ENCODE measurements at regions not wholly inside any gene's neighbourhood (a gene's known extent, or its start where the extent isn't known, plus 50 kb on each side); places are given as distances from the start of the nearest gene placed in this dataset.

DNA sequence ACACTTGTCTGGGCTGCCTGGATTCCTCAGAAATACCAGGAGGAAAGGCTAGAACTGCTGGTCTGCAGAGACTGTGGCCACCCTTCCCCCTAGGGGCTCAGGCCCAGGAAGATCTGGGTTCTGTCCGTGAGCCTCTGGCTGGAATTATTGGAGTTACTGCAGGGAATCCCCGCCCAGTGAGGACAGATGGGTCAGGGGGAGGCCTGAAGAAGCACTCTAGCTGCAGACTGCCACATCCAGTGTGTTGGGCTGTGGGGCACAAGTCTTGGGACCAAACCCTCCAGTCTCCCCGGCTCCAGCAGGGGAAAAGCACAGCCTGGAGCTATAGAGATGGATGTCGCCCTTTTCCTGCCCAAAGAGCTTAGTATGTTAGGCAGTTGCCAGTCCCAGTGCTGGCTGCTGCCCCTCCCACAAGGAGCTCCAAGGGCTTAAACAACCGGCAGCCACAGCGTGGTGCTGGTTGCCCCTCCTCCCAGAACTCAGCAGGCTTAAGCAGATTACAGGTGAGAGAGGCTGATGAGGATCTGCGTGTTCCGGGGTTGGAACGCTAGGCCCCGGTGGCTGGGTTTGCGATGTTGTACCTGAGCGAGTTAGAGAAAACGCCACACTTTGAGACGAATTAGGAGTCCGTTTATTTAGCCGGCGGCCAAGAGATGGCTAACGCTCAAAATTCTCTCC is 255.5 kb upstream of the LRRC7 start:
- no peak for DNase-seq
- Histone ChIP-seq H3K36me3 (no peaks in the 10 kb centered on the region), H3K4me1 (ENCODE audit: insufficient read depth) (no peaks in the 10 kb centered on the region), H3K27ac (no peak overlapping the region), H3K4me3 (no peak overlapping the region), H3K9me3 (no peaks in the 10 kb centered on the region), H3K27me3 (no peaks in the 10 kb centered on the region)
- WGBS, 3 donors = 45 to 63% (median 47%) methylated on average over 16 to 18 of the region's 18 CpGs
- intact Hi-C loops (cut with DNase I) = no loop called here
- TF ChIP-seq, protein P1, sequence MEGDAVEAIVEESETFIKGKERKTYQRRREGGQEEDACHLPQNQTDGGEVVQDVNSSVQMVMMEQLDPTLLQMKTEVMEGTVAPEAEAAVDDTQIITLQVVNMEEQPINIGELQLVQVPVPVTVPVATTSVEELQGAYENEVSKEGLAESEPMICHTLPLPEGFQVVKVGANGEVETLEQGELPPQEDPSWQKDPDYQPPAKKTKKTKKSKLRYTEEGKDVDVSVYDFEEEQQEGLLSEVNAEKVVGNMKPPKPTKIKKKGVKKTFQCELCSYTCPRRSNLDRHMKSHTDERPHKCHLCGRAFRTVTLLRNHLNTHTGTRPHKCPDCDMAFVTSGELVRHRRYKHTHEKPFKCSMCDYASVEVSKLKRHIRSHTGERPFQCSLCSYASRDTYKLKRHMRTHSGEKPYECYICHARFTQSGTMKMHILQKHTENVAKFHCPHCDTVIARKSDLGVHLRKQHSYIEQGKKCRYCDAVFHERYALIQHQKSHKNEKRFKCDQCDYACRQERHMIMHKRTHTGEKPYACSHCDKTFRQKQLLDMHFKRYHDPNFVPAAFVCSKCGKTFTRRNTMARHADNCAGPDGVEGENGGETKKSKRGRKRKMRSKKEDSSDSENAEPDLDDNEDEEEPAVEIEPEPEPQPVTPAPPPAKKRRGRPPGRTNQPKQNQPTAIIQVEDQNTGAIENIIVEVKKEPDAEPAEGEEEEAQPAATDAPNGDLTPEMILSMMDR (IDR thresholded peaks at IDR 0.05) = no peak
- TF ChIP-seq EP300 (IDR thresholded peaks at IDR 0.05) (no peak), POLR2A (IDR thresholded peaks at IDR 0.05) (no peak)

DNA sequence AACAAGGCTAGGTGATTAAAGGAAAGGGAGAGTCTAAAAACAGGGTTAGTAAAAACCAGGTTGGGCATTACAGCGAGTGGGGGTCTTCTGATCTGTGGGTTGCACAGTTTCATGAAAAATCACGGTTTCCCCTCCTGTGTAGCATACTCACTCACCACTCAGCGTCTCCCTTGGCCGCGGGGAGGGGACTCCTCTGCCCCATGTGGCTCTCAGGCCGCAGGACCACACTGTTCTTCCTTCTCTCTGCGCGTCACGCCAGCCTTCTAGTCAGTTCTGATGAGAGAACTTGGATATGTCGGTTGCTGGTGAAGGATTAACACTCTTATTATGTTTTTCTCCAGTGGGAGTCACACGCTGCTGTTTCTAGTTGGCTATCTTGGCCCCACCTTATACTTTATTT is 254.6 kb upstream of the LRRC7 start:
- Histone ChIP-seq H3K27ac (no peak overlapping the region), H3K9me3 (no peaks in the 10 kb centered on the region), H3K36me3 (no peaks in the 10 kb centered on the region), H3K27me3 (no peaks in the 10 kb centered on the region), H3K4me1 (ENCODE audit: insufficient read depth) (no peaks in the 10 kb centered on the region), H3K4me3 (no peak overlapping the region)
- DNase-seq = no peak
- WGBS, 3 donors = 86 to 90% (median 89%) methylated on average over 11 of the region's 11 CpGs
- intact Hi-C loops (cut with DNase I) = no loop called here
- TF ChIP-seq POLR2A (IDR thresholded peaks at IDR 0.05) = no peak
- TF ChIP-seq EP300 (IDR thresholded peaks at IDR 0.05) = no peak
- TF ChIP-seq, protein P1 (IDR thresholded peaks at IDR 0.05) = no peak

DNA sequence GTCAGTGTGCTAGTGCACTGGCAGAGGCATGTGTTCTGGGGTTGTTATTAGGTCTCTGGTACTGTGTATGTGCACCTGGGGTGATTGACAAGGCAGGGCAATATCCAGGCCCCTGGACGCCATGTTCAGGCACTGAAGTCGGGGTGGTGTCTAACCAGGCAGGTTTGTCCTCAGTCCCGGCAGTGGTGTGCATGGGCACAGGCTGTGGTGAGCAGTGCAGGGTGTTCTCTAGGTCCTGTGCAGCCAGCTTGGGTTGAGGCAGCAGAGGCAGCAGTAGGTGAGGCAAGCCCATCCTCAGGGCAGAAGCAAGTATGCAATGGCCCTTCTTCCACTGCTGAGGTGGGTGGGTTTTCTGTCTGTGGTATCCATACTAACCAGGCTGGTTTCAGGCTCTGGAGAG is 252.3 kb upstream of the LRRC7 start:
- Histone ChIP-seq H3K4me1 (ENCODE audit: insufficient read depth) (no peaks in the 10 kb centered on the region), H3K27ac (no peak overlapping the region), H3K4me3 (no peak overlapping the region), H3K36me3 (no peaks in the 10 kb centered on the region), H3K9me3 (no peaks in the 10 kb centered on the region), H3K27me3 (no peaks in the 10 kb centered on the region)
- TF ChIP-seq EP300 (IDR thresholded peaks at IDR 0.05) = no peak
- TF ChIP-seq, protein P1 (IDR thresholded peaks at IDR 0.05) = no peak
- TF ChIP-seq POLR2A (IDR thresholded peaks at IDR 0.05) = no peak
- intact Hi-C loops (cut with DNase I) = no loop called here
- DNase-seq = peak in 1 of 5 donors; percentile 5
- WGBS, 3 donors = 95 to 96% (median 95%) methylated on average over 3 of the region's 3 CpGs

DNA sequence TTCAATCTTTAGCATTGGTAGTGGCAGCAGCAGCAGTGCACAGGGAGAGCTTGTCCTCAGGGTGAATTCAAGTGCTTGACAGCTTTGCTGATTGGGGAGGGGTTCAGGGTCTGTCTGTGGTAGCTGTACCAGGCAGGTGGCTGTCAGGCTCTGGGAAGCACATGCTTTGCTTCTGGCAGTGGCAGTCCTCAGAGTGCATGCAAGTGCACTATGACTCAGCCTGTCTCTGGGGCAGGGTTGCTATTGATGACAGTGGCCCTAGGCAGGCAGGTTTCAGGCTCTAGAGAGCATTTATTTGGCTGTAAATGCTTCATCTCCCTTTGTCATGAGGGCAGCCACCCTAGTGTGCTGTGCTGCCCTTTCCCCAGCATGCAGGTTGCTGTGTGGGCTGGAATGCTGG is 251.9 kb upstream of the LRRC7 start:
- DNase-seq = no peak
- no peak overlapping the region for H3K4me3 ChIP-seq

More for the DNA sequence above, 251.9 kb upstream of the LRRC7 start:
- TF ChIP-seq EP300 (IDR thresholded peaks at IDR 0.05) (no peak), POLR2A (IDR thresholded peaks at IDR 0.05) (no peak)
- TF ChIP-seq, protein P1 (IDR thresholded peaks at IDR 0.05) = no peak
- Histone ChIP-seq H3K36me3 (no peaks in the 10 kb centered on the region), H3K27me3 (no peaks in the 10 kb centered on the region), H3K4me1 (ENCODE audit: insufficient read depth) (no peaks in the 10 kb centered on the region), H3K9me3 (no peaks in the 10 kb centered on the region), H3K27ac (no peak overlapping the region)
- intact Hi-C loops (cut with DNase I) = no loop called here
